ENCODE measurements at regions not wholly inside any gene's neighbourhood (a gene's known extent, or its start where the extent isn't known, plus 50 kb on each side); places are given as distances from the start of the nearest gene placed in this dataset.

GRCh38 chr2:155109527-155109926, 411.0 kb downstream of the KCNJ3 start:
- Mint-ChIP-seq H3K27ac (ENCODE audit: unreplicated experiment) (no peak overlapping the region), H3K9me3 (ENCODE audit: unreplicated experiment) (no peaks in the 10 kb centered on the region), H3K4me1 (ENCODE audit: unreplicated experiment) (no peaks in the 10 kb centered on the region), H3K27me3 (ENCODE audit: unreplicated experiment) (no peaks in the 10 kb centered on the region), H3K36me3 (ENCODE audit: low read depth, unreplicated experiment) (no peaks in the 10 kb centered on the region), H3K4me3 (ENCODE audit: unreplicated experiment) (no peak overlapping the region)
- DNase-seq (ENCODE audit: low spot score) = no peak
- TF ChIP-seq CTCF (IDR thresholded peaks at IDR 0.05; ENCODE audit: unreplicated experiment) = no peak

- peaks cover 5% of the 10 kb centered on the region for H3K36me3 Mint-ChIP-seq (ENCODE audit: low read depth, unreplicated experiment)
- no peaks in the 10 kb centered on the region for H3K27me3 Mint-ChIP-seq (ENCODE audit: unreplicated experiment)
- H3K4me3 Mint-ChIP-seq (ENCODE audit: unreplicated experiment) = no peak overlapping the region
- no peak for DNase-seq (ENCODE audit: low spot score)
- no peak overlapping the region for H3K27ac Mint-ChIP-seq (ENCODE audit: unreplicated experiment)
- no peaks in the 10 kb centered on the region for H3K4me1 Mint-ChIP-seq (ENCODE audit: unreplicated experiment)
- TF ChIP-seq CTCF (IDR thresholded peaks at IDR 0.05; ENCODE audit: unreplicated experiment) = no peak
- H3K9me3 Mint-ChIP-seq (ENCODE audit: unreplicated experiment) = no peaks in the 10 kb centered on the region
These were observed 401.8 kb downstream of the KCNJ3 start for GRCh38 chr2:155100261-155100660.

GRCh38 chr2:155099784-155100183, 401.3 kb downstream of the KCNJ3 start:
- TF ChIP-seq CTCF (IDR thresholded peaks at IDR 0.05; ENCODE audit: unreplicated experiment) = no peak
- H3K4me1 Mint-ChIP-seq (ENCODE audit: unreplicated experiment) = no peaks in the 10 kb centered on the region
- H3K27me3 Mint-ChIP-seq (ENCODE audit: unreplicated experiment) = no peaks in the 10 kb centered on the region
- no peaks in the 10 kb centered on the region for H3K9me3 Mint-ChIP-seq (ENCODE audit: unreplicated experiment)
- no peak overlapping the region for H3K27ac Mint-ChIP-seq (ENCODE audit: unreplicated experiment)
- H3K4me3 Mint-ChIP-seq (ENCODE audit: unreplicated experiment) = no peak overlapping the region
- peaks cover 5% of the 10 kb centered on the region for H3K36me3 Mint-ChIP-seq (ENCODE audit: low read depth, unreplicated experiment)
- DNase-seq (ENCODE audit: low spot score) = no peak

- no peak overlapping the region for H3K4me3 Mint-ChIP-seq (ENCODE audit: unreplicated experiment)
- no peak for DNase-seq (ENCODE audit: low spot score)
- H3K36me3 Mint-ChIP-seq (ENCODE audit: low read depth, unreplicated experiment) = no peaks in the 10 kb centered on the region
- no peak overlapping the region for H3K27ac Mint-ChIP-seq (ENCODE audit: unreplicated experiment)
- H3K4me1 Mint-ChIP-seq (ENCODE audit: unreplicated experiment) = no peaks in the 10 kb centered on the region
- TF ChIP-seq CTCF (IDR thresholded peaks at IDR 0.05; ENCODE audit: unreplicated experiment) = no peak
- H3K9me3 Mint-ChIP-seq (ENCODE audit: unreplicated experiment) = no peaks in the 10 kb centered on the region
- no peaks in the 10 kb centered on the region for H3K27me3 Mint-ChIP-seq (ENCODE audit: unreplicated experiment)
These were observed 397.1 kb downstream of the KCNJ3 start for GRCh38 chr2:155095613-155096012.

- Mint-ChIP-seq H3K9me3 (ENCODE audit: unreplicated experiment) (no peaks in the 10 kb centered on the region), H3K4me3 (ENCODE audit: unreplicated experiment) (no peak overlapping the region), H3K36me3 (ENCODE audit: low read depth, unreplicated experiment) (no peaks in the 10 kb centered on the region), H3K27ac (ENCODE audit: unreplicated experiment) (no peak overlapping the region), H3K4me1 (ENCODE audit: unreplicated experiment) (no peaks in the 10 kb centered on the region), H3K27me3 (ENCODE audit: unreplicated experiment) (no peaks in the 10 kb centered on the region)
- no peak for TF ChIP-seq CTCF (IDR thresholded peaks at IDR 0.05; ENCODE audit: unreplicated experiment)
- no peak for DNase-seq (ENCODE audit: low spot score)
These were observed 381.9 kb downstream of the KCNJ3 start for GRCh38 chr2:155080373-155080772.
